GM13977 (cell line): ENCODE measurements at regions not wholly inside any gene's neighbourhood (a gene's known extent, or its start where the extent isn't known, plus 50 kb on each side); places are given as distances from the start of the nearest gene placed in this dataset.

Source experiments
- DNase-seq: peaks from one replicate; pipeline ENCODE4 v3.0.0; 2012; ENCODE audit warnings: low spot score
- CTCF ChIP-seq: IDR thresholded peaks from 2 replicates; pipeline ENCODE4 v1.5.1; 2012; ENCODE audit warnings: mild to moderate bottlenecking, control low read depth; ENCODE audit not compliant: insufficient read depth; ENCODE audit errors: extremely low read depth, missing control alignments
- in situ Hi-C: fragments of 300-500 bp; cut with MboI; formaldehyde crosslinking; loops from one replicate; pipeline ENCODE4 v1.12.0; 2022; ENCODE audit warnings: low sequenced_read_pairs, low pct_unique_long_range_greater_than_20kb, mixed read lengths, inconsistent platforms; ENCODE audit not compliant: unreplicated experiment

- in situ Hi-C loops = no loop called here
- DNase-seq = no peak
- TF ChIP-seq CTCF = no peak
Measured at GRCh38 chr5:143570989-143571388, 167.5 kb upstream of the NR3C1 start.

- no peak for TF ChIP-seq CTCF
- in situ Hi-C loops = no loop called here
- no peak for DNase-seq
Measured at GRCh38 chr5:143569722-143570567, 166.5 kb upstream of the NR3C1 start.

GRCh38 chr5:143569213-143569701 is 165.8 kb upstream of the NR3C1 start:
- in situ Hi-C loops = no loop called here
- no peak for DNase-seq
- TF ChIP-seq CTCF = no peak

- no peak for TF ChIP-seq CTCF
- in situ Hi-C loops = no loop called here
- DNase-seq = no peak
Measured at GRCh38 chr5:143567583-143568504, 164.4 kb upstream of the NR3C1 start.

- DNase-seq = no peak
- in situ Hi-C loops = no loop called here
Measured at GRCh38 chr5:143566139-143566538, 162.7 kb upstream of the NR3C1 start.

More at GRCh38 chr5:143566139-143566538, 162.7 kb upstream of the NR3C1 start:
- TF ChIP-seq CTCF = no peak
